ENCODE measurements at regions not wholly inside any gene's neighbourhood (a gene's known extent, or its start where the extent isn't known, plus 50 kb on each side); places are given as distances from the start of the nearest gene placed in this dataset.

DNA sequence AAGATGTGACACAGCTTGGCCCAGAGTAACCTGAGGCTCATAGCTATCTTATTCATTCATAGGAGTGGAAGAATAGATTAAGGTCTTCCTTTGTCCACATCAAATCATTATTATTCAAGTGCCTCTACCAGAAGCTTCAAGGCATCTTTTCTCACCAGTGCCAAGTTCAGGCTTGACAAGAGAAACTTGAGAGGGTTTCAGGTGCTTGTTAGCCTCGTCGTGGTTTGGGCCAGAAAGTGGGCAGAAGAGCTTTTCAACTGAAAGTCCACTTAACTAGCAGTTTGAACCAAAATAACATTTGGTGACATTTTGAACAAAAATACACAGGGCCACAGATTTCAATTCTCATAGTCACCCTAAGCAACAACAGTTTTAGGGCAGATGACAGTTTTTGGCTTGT is 1184.2 kb downstream of the FLRT2 start:
- Histone ChIP-seq H3K27ac (ENCODE audit: low read depth, low read length, poor library complexity, severe bottlenecking) (no peak overlapping the region), H3K4me1 (ENCODE audit: insufficient read depth, low read length, poor library complexity, severe bottlenecking) (peaks cover 7% of the 10 kb centered on the region), H3K9me3 (ENCODE audit: low read depth, low read length, poor library complexity, severe bottlenecking) (no peaks in the 10 kb centered on the region), H3K4me3 (ENCODE audit: low read depth, low read length, poor library complexity, severe bottlenecking) (no peak overlapping the region), H3K27me3 (replicated peaks; ENCODE audit: insufficient read depth, low read depth, low read length, poor library complexity) (no peaks in the 10 kb centered on the region), H3K36me3 (ENCODE audit: insufficient read depth, low read length, poor library complexity, severe bottlenecking) (no peaks in the 10 kb centered on the region)
- DNase-seq (ENCODE audit: low spot score): no peak
- intact Hi-C loops (cut with micrococcal nuclease; ENCODE audit: unreplicated experiment): loop anchor here (2.0 kb wide), 1 partner anchor 27 kb away; no protein-coding TSS in a partner anchor
- ChIA-PET CTCF (no interaction called here), POLR2A (ENCODE audit: low non-redundant PET) (no interaction called here)
- no TSS peak for BruUV-seq (replicated peaks)
- TF ChIP-seq EZH2 (IDR thresholded peaks at IDR 0.05; ENCODE audit: borderline replicate concordance, low read depth, low read length, poor library complexity, severe bottlenecking): no peak
- TF ChIP-seq, protein P1, sequence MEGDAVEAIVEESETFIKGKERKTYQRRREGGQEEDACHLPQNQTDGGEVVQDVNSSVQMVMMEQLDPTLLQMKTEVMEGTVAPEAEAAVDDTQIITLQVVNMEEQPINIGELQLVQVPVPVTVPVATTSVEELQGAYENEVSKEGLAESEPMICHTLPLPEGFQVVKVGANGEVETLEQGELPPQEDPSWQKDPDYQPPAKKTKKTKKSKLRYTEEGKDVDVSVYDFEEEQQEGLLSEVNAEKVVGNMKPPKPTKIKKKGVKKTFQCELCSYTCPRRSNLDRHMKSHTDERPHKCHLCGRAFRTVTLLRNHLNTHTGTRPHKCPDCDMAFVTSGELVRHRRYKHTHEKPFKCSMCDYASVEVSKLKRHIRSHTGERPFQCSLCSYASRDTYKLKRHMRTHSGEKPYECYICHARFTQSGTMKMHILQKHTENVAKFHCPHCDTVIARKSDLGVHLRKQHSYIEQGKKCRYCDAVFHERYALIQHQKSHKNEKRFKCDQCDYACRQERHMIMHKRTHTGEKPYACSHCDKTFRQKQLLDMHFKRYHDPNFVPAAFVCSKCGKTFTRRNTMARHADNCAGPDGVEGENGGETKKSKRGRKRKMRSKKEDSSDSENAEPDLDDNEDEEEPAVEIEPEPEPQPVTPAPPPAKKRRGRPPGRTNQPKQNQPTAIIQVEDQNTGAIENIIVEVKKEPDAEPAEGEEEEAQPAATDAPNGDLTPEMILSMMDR (conservative IDR thresholded peaks at IDR 0.05; ENCODE audit: low read depth, low read length): no peak

DNA sequence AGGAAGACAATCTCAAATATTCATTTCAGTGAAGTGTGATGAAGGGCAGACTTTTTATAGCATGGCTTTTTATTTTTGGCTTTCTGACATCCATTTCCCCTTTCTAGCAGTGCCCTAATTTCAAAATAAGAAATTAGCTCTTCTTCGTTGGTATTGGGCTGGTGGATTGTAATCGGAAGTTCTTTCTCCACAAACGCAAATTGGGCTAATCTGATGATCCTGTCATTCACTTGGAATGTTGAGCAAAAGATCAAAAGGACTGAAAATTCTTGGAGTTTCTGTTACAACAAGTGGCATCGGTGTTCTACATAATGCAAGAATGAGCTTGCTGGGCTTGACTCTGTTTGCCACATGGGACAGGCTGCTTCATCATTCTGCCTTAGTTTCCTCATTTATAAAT is 1182.8 kb downstream of the FLRT2 start:
- Histone ChIP-seq H3K36me3 (ENCODE audit: insufficient read depth, low read length, poor library complexity, severe bottlenecking) (no peaks in the 10 kb centered on the region), H3K4me3 (ENCODE audit: low read depth, low read length, poor library complexity, severe bottlenecking) (no peak overlapping the region), H3K27me3 (replicated peaks; ENCODE audit: insufficient read depth, low read depth, low read length, poor library complexity) (no peaks in the 10 kb centered on the region), H3K4me1 (ENCODE audit: insufficient read depth, low read length, poor library complexity, severe bottlenecking) (peaks cover 7% of the 10 kb centered on the region), H3K27ac (ENCODE audit: low read depth, low read length, poor library complexity, severe bottlenecking) (no peak overlapping the region), H3K9me3 (ENCODE audit: low read depth, low read length, poor library complexity, severe bottlenecking) (no peaks in the 10 kb centered on the region)
- intact Hi-C loops (cut with micrococcal nuclease; ENCODE audit: unreplicated experiment): no loop called here
- DNase-seq (ENCODE audit: low spot score): no peak
- BruUV-seq (replicated peaks): no TSS peak
- CTCF ChIA-PET: no interaction called here
- TF ChIP-seq EZH2 (IDR thresholded peaks at IDR 0.05; ENCODE audit: borderline replicate concordance, low read depth, low read length, poor library complexity, severe bottlenecking): no peak
- TF ChIP-seq, protein P1 (conservative IDR thresholded peaks at IDR 0.05; ENCODE audit: low read depth, low read length): no peak
- POLR2A ChIA-PET (ENCODE audit: low non-redundant PET): no interaction called here

DNA sequence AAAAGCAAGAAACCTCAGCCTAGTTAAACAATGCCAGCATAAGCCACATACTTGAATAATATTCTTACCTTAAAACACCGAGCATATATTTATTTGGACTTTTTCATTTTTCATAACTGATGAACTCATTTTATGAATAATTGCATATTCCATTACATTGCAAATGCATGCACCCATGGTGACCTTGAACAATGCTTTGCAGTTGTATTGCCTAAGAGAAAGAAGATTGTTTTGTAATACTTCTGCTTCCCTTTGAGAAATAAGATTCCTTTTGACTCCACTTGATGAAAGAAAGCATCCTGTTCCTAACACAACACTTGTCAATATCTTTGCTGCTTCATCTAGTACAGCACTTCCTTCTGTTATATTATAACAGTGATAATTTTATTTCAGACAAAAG is 1182.2 kb downstream of the FLRT2 start:
- DNase-seq (ENCODE audit: low spot score): no peak
- Histone ChIP-seq H3K36me3 (ENCODE audit: insufficient read depth, low read length, poor library complexity, severe bottlenecking) (no peaks in the 10 kb centered on the region), H3K9me3 (ENCODE audit: low read depth, low read length, poor library complexity, severe bottlenecking) (no peaks in the 10 kb centered on the region), H3K4me1 (ENCODE audit: insufficient read depth, low read length, poor library complexity, severe bottlenecking) (peaks cover 7% of the 10 kb centered on the region), H3K27me3 (replicated peaks; ENCODE audit: insufficient read depth, low read depth, low read length, poor library complexity) (no peaks in the 10 kb centered on the region), H3K27ac (ENCODE audit: low read depth, low read length, poor library complexity, severe bottlenecking) (no peak overlapping the region), H3K4me3 (ENCODE audit: low read depth, low read length, poor library complexity, severe bottlenecking) (no peak overlapping the region)
- ChIA-PET CTCF (no interaction called here), POLR2A (ENCODE audit: low non-redundant PET) (no interaction called here)
- intact Hi-C loops (cut with micrococcal nuclease; ENCODE audit: unreplicated experiment): no loop called here
- BruUV-seq (replicated peaks): no TSS peak
- TF ChIP-seq, protein P1 (conservative IDR thresholded peaks at IDR 0.05; ENCODE audit: low read depth, low read length): no peak
